Activated B cell treated with CpG ODN at 0.5 μM for 24 hours (primary cell): ENCODE measurements at regions not wholly inside any gene's neighbourhood (a gene's known extent, or its start where the extent isn't known, plus 50 kb on each side); places are given as distances from the start of the nearest gene placed in this dataset.

Source experiments
- ATAC-seq: fragments of 200-7000 bp; cut with Tn5 transposase; one replicate; pipeline ENCODE4 v1.10.0; 2021; ENCODE audit warnings: low read depth, mild to moderate bottlenecking, moderate library complexity
- CTCF ChIA-PET: fragments of 350-600 bp; sonication (Branson Sonifier 250); formaldehyde crosslinking; loops from one replicate; lab custom pipeline; 2021; ENCODE audit warnings: antibody characterized with exemption; lab: Charles Lee
- POLR2A ChIA-PET: fragments of 350-600 bp; sonication (Branson Sonifier 250); formaldehyde crosslinking; loops from one replicate; lab custom pipeline; 2021; ENCODE audit warnings: antibody characterized with exemption; lab: Charles Lee
- DNase-seq: peaks from one replicate; pipeline ENCODE4 v3.0.0; 2022
- H3K27ac Mint-ChIP-seq: one replicate; pipeline ENCODE4 v1.8.0; 2020; ENCODE audit warnings: mixed read lengths
- H3K27me3 Mint-ChIP-seq: one replicate; pipeline ENCODE4 v1.8.0; 2021; ENCODE audit warnings: mixed read lengths
- H3K36me3 Mint-ChIP-seq: one replicate; pipeline ENCODE4 v1.8.0; 2021; ENCODE audit warnings: low read depth, mixed read lengths
- H3K4me1 Mint-ChIP-seq: one replicate; pipeline ENCODE4 v1.8.0; 2021; ENCODE audit warnings: mixed read lengths
- H3K4me3 Mint-ChIP-seq: one replicate; pipeline ENCODE4 v1.8.0; 2020; ENCODE audit warnings: mild to moderate bottlenecking, mixed read lengths
- H3K9me3 Mint-ChIP-seq: one replicate; pipeline ENCODE4 v1.8.0; 2020; ENCODE audit warnings: mixed read lengths
- intact Hi-C: fragments of 100-400 bp; cut with micrococcal nuclease; formaldehyde crosslinking; loops from one replicate; pipeline ENCODE4 v1.15.1; 2024
- TF ChIP-seq, protein P1 (sequence below): fragments of 200-600 bp; IDR thresholded peaks from one replicate; pipeline ENCODE4 v1.8.0; 2022; ENCODE audit warnings: antibody characterized with exemption, mild to moderate bottlenecking

DNA sequence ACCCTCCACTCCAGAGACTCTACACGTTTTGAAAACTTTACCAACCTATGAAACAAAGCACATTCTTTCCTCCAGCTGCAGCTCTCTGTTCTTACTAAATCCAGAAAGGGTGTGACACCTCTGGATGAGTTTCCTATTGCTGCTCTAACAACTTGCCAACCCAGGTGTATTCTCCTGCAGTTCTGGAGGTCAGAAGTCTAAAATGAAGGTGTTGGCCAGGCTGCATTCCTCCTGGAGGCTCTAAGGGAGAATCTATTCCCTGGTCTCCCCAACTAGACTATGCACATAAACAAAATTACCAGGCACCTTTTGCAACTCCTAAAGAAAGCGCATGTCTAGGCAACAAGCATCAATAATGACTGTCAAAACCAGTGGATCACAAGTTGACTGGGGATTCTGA is 128.8 kb downstream of the NUFIP1 start:
- Mint-ChIP-seq H3K27me3 (peaks cover 11% of the 10 kb centered on the region), H3K36me3 (no peaks in the 10 kb centered on the region), H3K27ac (no peak overlapping the region), H3K9me3 (no peaks in the 10 kb centered on the region), H3K4me3 (no peak overlapping the region), H3K4me1 (no peaks in the 10 kb centered on the region)
- DNase-seq (no peak), ATAC-seq (no peak)
- CTCF ChIA-PET = no interaction called here
- TF ChIP-seq, protein P1, sequence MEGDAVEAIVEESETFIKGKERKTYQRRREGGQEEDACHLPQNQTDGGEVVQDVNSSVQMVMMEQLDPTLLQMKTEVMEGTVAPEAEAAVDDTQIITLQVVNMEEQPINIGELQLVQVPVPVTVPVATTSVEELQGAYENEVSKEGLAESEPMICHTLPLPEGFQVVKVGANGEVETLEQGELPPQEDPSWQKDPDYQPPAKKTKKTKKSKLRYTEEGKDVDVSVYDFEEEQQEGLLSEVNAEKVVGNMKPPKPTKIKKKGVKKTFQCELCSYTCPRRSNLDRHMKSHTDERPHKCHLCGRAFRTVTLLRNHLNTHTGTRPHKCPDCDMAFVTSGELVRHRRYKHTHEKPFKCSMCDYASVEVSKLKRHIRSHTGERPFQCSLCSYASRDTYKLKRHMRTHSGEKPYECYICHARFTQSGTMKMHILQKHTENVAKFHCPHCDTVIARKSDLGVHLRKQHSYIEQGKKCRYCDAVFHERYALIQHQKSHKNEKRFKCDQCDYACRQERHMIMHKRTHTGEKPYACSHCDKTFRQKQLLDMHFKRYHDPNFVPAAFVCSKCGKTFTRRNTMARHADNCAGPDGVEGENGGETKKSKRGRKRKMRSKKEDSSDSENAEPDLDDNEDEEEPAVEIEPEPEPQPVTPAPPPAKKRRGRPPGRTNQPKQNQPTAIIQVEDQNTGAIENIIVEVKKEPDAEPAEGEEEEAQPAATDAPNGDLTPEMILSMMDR = no peak
- intact Hi-C loops = no loop called here
- POLR2A ChIA-PET = no interaction called here

DNA sequence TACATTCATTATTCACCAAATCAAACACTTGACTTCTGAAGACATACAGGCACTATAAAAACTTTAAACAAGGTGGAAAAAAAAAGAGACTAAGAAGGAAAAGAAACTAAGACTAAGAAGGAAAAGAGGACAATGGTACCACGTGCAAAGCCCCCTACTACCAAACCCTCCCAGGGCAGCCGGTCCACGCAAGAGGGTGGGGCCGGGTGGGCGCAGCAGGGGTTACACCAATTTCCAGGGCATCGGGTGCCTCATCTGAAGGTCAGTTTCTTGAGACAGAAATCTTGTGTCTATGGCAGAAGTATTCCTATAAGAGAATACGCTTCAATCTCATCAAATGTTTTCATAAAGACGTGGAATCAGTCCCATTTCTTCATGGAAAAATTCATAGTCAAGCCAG is 131.5 kb downstream of the NUFIP1 start:
- Mint-ChIP-seq H3K36me3 (no peaks in the 10 kb centered on the region), H3K27me3 (peaks cover 16% of the 10 kb centered on the region), H3K27ac (no peak overlapping the region), H3K4me1 (no peaks in the 10 kb centered on the region), H3K4me3 (no peak overlapping the region), H3K9me3 (no peaks in the 10 kb centered on the region)
- TF ChIP-seq, protein P1 = no peak
- POLR2A ChIA-PET = no interaction called here
- intact Hi-C loops = no loop called here
- no peak for DNase-seq
- CTCF ChIA-PET = no interaction called here
- no peak for ATAC-seq

DNA sequence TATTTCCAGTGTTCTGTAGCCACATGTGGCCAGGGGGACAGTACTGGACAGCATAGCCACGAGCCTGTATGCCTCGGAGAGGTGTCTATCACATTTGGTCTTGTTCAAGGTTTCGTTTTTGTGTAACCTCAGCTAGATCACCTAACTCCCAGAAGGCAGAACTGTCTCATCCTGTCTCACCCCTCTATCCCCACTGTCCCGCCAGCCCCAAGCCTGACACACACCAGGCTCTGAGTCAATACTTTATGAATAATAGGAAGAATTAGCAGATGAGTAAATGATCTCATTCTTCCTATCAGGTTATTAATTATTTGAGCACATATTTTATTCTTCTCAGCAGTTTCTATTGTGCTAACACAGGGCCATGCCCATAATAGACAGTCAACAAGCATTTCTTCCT is 132.2 kb downstream of the NUFIP1 start:
- Mint-ChIP-seq H3K27ac (no peak overlapping the region), H3K9me3 (no peaks in the 10 kb centered on the region), H3K4me3 (no peak overlapping the region), H3K27me3 (peaks cover 16% of the 10 kb centered on the region), H3K4me1 (no peaks in the 10 kb centered on the region), H3K36me3 (no peaks in the 10 kb centered on the region)
- ChIA-PET POLR2A (no interaction called here), CTCF (no interaction called here)
- intact Hi-C loops = no loop called here
- no peak for ATAC-seq
- DNase-seq = no peak
- TF ChIP-seq, protein P1 = no peak

DNA sequence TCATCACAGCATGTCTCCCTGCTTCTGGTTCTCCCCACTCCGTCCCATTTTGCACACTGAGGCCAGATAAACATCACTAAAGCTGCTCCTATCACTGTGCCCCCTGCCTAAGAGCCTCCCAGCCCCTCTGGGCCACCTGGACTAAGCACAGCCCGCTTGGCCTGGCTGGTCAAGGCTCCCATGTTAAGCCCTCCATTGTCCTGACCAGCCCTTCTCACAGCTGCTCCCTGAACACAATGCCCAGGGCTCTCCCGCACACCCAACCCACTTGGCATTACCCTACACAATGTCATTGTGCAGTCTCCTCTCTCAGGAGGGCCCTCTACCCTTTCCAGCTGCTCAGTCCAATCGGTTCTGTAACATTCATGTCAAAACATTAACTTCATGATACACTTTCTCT is 133.4 kb downstream of the NUFIP1 start:
- Mint-ChIP-seq H3K9me3 (no peaks in the 10 kb centered on the region), H3K27ac (no peak overlapping the region), H3K36me3 (no peaks in the 10 kb centered on the region), H3K4me3 (no peak overlapping the region), H3K27me3 (peaks cover 16% of the 10 kb centered on the region), H3K4me1 (no peaks in the 10 kb centered on the region)
- POLR2A ChIA-PET = no interaction called here
- intact Hi-C loops = no loop called here
- TF ChIP-seq, protein P1 = no peak
- CTCF ChIA-PET = no interaction called here
- DNase-seq = no peak
- no peak for ATAC-seq

DNA sequence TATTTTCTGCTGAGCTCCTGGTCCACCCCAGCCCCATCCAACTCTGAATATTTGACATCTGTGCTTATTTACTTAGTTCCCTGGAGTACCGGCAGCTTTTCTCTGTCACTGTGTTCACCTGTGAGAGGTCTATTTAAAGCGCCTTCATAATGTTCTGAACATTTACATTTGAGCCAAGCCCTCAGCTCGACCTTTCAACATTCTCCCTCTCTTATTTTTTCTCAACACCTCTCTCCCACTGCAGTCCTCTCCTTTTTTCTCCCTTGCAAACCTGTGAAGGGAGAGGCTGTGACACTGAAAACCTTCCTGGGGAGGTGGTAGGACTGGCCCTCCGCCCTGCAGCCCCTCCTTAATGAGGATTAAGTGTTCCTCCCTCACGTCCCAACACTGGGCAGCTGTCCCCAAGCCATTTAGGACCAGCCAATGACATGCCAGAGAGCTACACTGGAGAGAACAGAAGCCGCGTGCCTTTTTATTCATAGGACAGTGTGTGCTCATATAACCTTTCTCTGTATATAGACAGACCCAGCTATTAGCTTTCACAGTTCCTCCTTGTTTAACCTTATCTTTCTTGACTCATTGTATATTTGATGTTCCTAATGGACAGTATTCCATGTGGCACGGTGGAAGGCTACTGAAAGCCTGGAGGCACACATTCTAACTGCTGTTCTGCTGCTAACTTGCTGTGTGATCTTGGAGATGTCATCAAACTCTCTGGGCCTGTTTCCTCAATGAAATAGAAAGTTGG is 134.8 kb downstream of the NUFIP1 start:
- H3K27me3 Mint-ChIP-seq = peaks cover 16% of the 10 kb centered on the region
- no peaks in the 10 kb centered on the region for H3K9me3 Mint-ChIP-seq
- ChIA-PET POLR2A (no interaction called here), CTCF (no interaction called here)
- no peak overlapping the region for H3K27ac Mint-ChIP-seq
- H3K36me3 Mint-ChIP-seq = no peaks in the 10 kb centered on the region
- ATAC-seq (no peak), DNase-seq (no peak)
- intact Hi-C loops = no loop called here
- TF ChIP-seq, protein P1 = no peak
- no peak overlapping the region for H3K4me3 Mint-ChIP-seq
- H3K4me1 Mint-ChIP-seq = no peaks in the 10 kb centered on the region
